ENCODE measurements at regions not wholly inside any gene's neighbourhood (a gene's known extent, or its start where the extent isn't known, plus 50 kb on each side); places are given as distances from the start of the nearest gene placed in this dataset.

DNA sequence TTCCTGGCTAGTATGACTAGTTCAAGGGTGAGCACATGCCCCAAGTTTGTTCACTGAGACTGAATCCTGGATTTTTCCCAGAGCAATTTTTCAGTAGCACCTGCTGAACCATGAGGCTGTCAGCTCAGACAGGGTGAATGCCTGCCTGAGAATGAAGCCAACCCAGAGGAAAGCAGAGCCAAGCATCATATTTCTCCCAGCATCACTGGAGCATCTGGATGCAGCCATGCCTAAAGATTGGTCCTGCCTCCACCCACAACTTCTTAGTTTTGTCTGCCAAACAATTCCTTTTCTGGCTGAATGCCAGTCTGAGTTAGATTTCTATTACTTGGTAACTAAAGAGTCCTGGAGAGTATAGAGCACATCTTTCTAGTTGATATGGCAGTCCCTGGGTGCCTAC lies 343.6 kb downstream of the CSNK1G3 start:
- DNase-seq (ENCODE audit: extremely low spot score), result no peak
- ChIA-PET POLR2A (no interaction called here), CTCF (no interaction called here)
- TF ChIP-seq, protein P1, sequence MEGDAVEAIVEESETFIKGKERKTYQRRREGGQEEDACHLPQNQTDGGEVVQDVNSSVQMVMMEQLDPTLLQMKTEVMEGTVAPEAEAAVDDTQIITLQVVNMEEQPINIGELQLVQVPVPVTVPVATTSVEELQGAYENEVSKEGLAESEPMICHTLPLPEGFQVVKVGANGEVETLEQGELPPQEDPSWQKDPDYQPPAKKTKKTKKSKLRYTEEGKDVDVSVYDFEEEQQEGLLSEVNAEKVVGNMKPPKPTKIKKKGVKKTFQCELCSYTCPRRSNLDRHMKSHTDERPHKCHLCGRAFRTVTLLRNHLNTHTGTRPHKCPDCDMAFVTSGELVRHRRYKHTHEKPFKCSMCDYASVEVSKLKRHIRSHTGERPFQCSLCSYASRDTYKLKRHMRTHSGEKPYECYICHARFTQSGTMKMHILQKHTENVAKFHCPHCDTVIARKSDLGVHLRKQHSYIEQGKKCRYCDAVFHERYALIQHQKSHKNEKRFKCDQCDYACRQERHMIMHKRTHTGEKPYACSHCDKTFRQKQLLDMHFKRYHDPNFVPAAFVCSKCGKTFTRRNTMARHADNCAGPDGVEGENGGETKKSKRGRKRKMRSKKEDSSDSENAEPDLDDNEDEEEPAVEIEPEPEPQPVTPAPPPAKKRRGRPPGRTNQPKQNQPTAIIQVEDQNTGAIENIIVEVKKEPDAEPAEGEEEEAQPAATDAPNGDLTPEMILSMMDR (IDR thresholded peaks at IDR 0.05; ENCODE audit: control extremely low read depth, extremely low read depth, low read depth, missing control alignments), result no peak

DNA sequence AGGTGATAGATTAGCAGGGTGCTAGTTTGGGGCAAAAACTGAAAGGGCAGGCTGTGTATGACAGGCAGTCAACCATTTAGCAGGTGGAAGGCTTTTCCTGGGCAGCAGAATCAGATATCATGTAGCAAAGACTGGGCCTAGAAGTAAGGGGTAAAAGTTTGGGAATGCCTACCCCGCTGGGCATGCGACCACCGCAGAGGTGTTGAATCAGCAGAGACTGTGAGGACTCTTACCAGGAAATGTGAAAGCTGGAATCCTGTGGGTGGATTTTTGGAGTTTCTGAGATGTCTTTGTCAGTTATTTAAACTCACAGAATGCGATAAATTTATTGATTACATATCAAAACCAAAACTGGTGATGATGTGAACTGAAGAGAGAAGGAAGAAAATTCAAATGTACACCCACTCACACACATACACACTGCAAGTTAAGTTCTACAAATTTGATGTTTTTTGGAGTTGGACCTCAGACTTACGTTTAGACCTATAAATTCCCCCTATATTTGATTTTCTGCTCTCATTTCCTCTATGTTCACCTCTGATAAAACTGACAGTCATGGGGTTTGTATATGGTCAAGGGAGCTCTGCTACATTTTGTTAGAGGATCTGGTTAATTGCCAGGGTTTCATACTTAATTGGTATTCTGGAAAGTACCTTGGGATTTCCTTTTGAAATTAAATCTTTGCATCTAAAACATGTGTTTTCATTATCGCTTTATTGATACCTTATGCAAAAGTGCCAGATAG lies 333.6 kb downstream of the CSNK1G3 start:
- DNase-seq (ENCODE audit: extremely low spot score), result no peak
- ChIA-PET CTCF (no interaction called here), POLR2A (no interaction called here)
- TF ChIP-seq, protein P1 (IDR thresholded peaks at IDR 0.05; ENCODE audit: control extremely low read depth, extremely low read depth, low read depth, missing control alignments), result no peak

DNA sequence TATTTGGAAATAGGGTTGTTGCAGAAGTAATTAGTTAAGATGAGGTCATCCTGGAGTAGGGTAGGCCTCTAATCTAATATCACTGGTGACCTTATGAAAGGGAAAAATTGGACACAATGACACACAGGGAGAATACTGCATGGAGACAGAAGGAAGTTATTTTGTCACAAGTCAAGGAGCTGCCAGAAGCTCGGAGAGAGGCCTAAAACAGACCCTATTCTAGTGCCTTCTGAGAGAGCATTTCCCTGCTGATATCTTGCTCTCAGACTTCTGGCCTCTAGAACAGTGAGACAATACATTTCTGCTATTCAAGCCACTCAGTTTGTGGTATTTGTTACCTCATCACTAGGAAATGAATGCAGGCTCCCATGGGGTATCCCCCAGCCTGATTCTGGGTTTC lies 332.9 kb downstream of the CSNK1G3 start:
- TF ChIP-seq, protein P1 (IDR thresholded peaks at IDR 0.05; ENCODE audit: control extremely low read depth, extremely low read depth, low read depth, missing control alignments), result no peak
- CTCF ChIA-PET, result no interaction called here
- POLR2A ChIA-PET, result no interaction called here
- DNase-seq (ENCODE audit: extremely low spot score), result no peak

DNA sequence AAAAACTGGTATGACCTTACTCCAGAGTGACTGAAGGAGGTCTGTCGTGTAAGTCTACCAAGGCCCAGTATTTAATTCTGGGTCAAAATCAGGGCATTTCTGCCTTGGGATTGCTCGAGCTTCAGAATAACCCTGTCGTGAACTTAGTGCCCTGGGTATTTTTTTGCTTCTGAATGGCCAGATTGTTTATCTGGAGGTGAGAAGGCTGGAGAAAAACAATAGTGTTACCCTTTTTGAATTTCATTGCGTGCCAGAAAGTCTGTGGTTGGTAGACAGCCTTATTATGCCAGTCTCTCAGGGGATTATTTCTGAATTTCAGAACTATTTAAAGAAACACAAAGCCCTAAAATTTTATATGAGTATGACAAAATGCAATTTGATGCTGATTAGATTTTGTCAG lies 323.4 kb downstream of the CSNK1G3 start:
- CTCF ChIA-PET, result no interaction called here
- TF ChIP-seq, protein P1 (IDR thresholded peaks at IDR 0.05; ENCODE audit: control extremely low read depth, extremely low read depth, low read depth, missing control alignments), result no peak
- POLR2A ChIA-PET, result no interaction called here
- DNase-seq (ENCODE audit: extremely low spot score), result no peak

DNA sequence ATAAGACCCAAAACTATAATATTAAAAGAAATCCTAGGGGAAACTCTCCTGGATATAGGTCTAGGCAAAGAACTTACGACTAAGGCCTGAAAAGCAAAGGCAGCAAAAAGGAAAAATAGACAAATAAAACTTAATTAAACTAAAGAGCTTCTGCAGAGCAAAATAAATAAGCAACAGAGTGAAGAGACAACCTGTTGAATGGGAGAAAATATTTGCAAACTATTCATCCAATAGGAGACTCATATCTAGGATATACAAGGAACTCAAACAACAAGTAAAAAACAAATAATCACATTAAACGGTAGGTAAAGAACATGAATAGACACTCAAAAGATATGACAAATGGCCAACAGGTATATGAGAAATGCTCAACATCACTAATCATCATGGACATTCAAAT lies 318.6 kb downstream of the CSNK1G3 start:
- ChIA-PET CTCF (interaction anchor here (1.1 to 1.3 kb wide), 2 partner anchors 11 to 16 kb away, joined by 3 to 4 read pairs; no protein-coding TSS in a partner anchor), POLR2A (no interaction called here)
- DNase-seq (ENCODE audit: extremely low spot score), result no peak
- TF ChIP-seq, protein P1 (IDR thresholded peaks at IDR 0.05; ENCODE audit: control extremely low read depth, extremely low read depth, low read depth, missing control alignments), result no peak

DNA sequence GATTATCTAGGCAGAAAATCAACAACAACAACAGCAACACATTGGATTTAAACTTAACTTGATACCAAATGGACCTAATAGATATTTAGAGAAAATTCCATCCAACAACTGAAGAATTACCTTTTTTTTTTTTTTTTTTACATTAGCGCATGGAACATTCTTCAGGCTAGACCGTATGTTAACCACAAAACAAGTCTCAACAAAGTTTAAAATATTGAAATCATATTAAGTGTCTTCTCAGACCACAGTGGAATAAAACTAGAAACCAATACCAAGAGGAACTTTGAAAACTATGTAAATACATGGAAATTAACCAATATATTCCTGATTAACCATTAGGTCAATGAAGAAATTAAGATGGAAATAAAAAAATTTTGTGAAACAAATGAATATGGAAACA lies 315.8 kb downstream of the CSNK1G3 start:
- DNase-seq (ENCODE audit: extremely low spot score), result no peak
- ChIA-PET CTCF (no interaction called here), POLR2A (no interaction called here)
- TF ChIP-seq, protein P1 (IDR thresholded peaks at IDR 0.05; ENCODE audit: control extremely low read depth, extremely low read depth, low read depth, missing control alignments), result no peak
